Fibroblast of upper back skin (primary cell): ENCODE measurements at regions not wholly inside any gene's neighbourhood (a gene's known extent, or its start where the extent isn't known, plus 50 kb on each side); places are given as distances from the start of the nearest gene placed in this dataset.

Experiments
- DNase-seq: peaks from one replicate; pipeline ENCODE4 v3.0.0-alpha.2; 2013

DNA sequence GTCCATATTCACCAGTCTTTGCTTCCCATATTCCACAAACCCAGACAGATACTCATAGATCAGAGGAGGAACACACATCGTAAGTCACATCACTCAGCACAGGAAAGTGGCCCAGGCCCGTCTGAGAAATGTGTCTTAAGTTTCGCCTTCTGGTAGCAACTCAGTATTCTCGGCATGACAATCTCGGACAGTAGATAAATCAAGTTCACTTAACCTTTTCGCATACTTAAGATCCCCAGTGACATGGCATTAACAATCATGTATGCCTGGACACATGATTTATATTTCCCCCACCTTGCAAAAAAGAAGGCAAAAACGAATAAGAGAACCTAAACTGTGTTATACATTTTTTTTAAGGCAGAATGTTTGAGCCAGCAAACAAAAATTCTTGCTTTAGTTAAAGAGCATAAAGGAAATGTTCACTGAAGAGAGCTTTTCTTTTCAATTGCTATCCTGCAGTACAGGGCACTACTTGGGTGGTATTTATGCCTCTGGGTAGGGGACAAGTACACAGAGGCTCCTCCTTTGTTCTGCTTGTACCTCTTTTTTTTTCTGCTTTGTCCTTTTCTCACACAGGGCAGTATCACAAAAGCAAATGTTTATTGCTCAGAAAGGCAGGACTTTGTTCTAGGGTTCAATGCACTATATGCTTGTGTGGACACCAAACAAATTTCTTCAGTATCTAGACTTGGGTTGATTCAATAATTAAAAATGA is 360.6 kb downstream of the TDRD3 start:
- DNase-seq = no peak

DNA sequence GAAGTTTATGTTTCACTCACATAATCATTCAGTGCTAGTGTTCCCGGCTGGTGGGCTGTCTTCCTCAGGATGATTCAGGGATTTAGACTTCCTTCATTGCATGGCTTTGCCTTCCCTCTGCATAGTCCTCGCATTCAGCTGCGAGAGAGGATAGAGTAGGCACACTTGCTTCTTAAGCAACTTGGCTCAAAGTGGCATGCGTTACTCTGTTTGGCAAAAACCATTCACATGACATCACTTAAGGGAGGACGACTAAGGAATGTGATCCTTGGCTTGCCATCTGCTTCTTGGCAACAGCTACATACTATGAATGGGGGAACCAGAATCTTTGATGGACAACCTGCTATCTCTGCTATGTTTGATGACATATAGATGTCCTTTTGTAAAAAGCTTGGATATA is 359.3 kb downstream of the TDRD3 start:
- no peak for DNase-seq

- DNase-seq = no peak
These were observed 358.6 kb downstream of the TDRD3 start for GRCh38 chr13:60755380-60756163.

- no peak for DNase-seq
These were observed 357.4 kb downstream of the TDRD3 start for GRCh38 chr13:60754211-60755090.

- DNase-seq = no peak
These were observed 356.6 kb downstream of the TDRD3 start for GRCh38 chr13:60753641-60754040.

DNA sequence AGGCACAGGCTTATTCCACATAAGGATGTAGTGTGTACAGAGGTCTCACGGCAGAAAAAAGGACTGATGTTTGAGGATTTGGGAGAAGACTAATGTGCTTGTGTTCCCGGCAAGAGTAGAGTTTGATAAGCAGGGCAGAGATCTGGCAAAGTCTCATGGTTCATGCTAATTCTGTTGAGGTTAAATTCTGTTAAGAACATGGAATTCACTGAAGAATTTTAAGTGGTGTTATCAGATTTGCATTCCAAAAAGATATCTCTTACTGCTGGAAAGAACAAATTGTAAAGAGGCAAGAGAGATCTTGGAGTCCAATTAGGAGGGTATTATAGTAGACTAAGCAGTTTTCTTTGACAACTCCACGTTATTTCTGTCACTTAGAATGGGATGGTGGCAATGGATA is 348.3 kb downstream of the TDRD3 start:
- no peak for DNase-seq

DNA sequence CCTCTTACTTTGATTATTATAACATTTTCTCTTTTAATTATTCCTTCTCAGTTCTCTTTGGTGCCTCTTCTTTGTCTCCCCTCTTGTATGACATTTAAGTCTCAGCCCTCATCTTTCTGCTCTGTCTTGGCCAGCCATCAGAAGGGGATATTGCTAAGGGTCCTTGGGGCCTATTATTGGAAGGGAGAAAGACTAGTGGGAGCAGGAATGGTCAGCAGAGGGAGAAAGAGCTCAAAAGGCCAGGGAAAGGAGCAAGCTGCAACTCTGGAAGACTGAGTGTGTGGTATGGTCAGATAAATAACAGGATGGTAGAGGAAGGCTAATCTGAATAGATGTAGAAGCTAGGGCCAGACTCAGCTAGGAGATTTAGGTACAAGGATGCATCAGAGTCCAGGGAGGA is 336.9 kb downstream of the TDRD3 start:
- DNase-seq = no peak

- no peak for DNase-seq
These were observed 330.1 kb downstream of the TDRD3 start for GRCh38 chr13:60727140-60727539.

GRCh38 chr13:60721063-60721462 is 324.0 kb downstream of the TDRD3 start:
- DNase-seq = no peak

DNA sequence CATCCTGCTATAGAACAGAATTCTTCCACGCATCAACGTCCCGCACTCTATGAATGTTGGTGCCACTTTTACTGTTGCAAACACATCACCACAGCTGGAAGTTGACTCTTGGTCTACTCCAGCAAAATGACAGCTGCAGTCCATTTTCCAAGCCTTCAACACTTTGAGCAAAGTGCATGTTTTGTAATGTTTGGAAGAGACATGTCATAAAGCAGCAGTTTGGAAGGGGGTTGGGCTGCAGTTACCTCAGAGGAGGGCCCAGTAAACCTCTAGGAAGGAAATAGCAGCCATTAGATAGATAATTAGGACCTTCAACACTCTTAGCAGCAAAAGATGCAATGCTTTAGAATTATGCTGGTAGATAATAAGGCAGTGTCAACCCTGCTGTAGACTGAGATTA is 323.6 kb downstream of the TDRD3 start:
- no peak for DNase-seq

DNA sequence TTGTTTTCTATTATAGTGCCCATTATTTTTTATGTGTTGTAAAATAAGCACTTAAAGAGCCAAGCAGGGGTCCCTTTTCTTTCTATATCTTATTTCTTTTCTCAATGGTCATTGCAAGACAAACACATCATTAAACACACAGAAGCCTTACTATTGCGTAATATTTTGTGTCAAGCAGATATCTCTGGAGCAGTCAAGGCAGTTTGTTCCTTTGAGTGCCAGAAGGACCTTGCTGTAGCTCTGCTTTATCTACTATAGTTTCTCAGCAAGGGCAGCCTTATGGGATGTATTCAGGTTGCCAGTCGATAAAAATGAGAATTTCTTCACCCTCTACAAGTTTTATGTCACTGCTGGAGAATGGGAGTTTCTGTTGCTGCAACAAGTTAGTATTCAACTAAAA is 319.3 kb downstream of the TDRD3 start:
- DNase-seq = no peak

DNA sequence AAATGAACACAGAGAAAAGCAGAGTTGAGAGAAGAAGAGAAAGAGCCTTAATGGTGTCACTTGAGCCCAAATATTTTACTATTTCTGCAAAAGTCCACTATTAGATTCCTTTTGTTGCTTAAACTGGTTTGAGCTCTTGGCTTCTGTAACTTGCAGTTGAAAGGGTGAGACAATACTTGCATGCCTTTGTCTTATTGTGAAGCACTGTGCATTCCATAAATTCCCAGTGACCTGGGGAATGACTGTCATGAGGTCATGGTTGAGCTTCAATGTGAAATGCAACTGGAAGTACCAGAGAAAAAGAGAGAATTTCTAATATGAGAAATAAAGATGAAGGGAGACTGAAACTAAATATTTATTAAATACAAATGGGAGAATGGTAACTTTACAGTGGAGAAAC is 310.9 kb downstream of the TDRD3 start:
- DNase-seq = no peak

DNA sequence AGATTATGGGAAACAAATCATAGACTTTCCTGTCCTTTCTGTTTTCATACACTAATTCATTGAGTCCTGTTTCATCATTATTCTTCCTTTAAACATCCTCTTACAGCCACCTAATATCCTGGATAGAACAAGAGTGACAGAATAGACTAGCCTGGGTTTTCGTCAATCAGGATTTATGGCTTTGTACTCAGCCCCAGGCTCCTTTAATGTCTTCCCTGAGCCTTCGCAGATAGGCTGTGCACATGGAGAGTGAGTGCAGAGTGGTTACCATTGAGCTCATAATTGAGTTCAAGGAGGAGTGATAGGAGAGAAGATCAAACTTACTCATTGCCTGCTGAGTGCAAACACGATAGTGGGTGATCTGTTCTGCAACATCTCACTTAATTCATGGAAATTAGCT is 304.9 kb downstream of the TDRD3 start:
- no peak for DNase-seq

DNA sequence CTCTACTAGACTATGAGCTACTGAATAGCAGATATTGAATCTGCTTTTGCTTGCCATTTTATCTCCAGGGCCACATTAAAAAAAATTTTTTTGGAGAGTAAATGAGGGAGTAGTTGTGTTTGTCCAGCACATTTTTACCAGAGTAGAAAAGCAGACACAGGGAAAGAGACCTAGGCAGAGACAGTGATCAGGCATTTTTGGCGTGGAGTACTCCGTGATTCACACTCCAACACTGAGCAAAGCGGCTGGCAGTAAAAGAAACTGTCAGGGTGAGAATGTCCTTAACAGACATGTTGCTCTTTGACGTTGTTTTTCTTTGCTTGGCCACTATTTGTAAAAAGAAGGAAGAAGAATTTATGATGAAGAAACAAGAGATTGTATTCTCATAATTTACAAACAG is 304.0 kb downstream of the TDRD3 start:
- no peak for DNase-seq

DNA sequence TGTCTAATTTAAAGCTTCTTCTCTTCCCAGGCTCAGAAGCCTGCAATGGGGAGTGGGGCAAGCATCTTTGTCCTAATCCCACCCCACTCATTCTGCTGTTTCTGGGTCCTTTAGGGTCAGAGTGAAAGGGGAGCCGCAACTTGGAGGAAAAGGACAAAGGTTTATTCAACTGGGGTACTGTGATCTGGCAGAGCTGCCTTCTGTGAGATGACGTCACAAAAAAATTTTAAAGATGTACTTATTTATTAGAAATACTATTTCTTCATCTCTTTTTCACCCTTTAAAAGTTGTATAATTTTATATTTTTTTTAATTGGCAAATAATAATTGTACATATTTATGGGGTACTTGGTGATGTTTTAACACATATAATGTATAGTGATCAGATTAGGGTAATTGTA is 302.6 kb downstream of the TDRD3 start:
- no peak for DNase-seq

GRCh38 chr13:60696602-60697001 is 299.6 kb downstream of the TDRD3 start:
- DNase-seq = no peak

GRCh38 chr13:60691268-60691667 is 294.2 kb downstream of the TDRD3 start:
- DNase-seq = no peak

DNA sequence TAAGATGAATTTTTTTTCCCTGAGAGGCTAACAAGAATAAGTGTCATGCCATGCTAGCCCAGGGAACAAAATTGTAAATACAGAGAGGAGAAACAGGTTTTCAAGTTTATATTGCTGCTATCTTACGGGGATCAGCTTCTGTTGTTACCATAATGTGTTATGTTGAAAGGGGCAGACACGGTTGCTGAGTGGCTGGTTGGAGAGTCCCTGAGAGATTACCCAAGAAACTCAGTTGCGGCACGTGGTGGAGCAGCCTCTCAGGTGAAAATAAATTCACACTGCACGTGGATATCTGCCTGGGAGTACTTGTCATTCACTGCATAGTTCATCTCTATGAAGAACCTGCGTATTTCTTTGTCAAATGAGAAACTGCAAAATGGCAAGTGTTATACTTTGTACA is 293.6 kb downstream of the TDRD3 start:
- no peak for DNase-seq

DNA sequence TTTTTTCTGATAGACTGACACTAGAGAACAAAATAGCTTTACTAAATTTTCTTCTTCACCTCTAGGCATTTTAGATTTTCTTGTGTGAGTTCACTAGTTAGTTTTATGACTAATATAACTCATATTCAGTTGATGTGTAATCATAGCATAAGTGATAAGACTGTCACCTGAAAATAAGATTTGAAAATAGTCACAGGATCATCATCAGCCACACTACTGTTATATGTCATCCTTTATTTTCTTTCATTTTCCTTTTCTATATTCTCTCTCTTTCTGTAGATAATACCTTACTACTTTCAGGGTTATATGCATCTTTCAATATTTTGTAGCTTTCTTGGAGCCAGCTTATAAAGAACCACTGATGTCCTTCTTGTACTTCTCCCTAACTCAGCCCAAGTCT is 292.6 kb downstream of the TDRD3 start:
- DNase-seq = no peak

- DNase-seq = no peak
These were observed 292.1 kb downstream of the TDRD3 start for GRCh38 chr13:60689076-60689475.

DNA sequence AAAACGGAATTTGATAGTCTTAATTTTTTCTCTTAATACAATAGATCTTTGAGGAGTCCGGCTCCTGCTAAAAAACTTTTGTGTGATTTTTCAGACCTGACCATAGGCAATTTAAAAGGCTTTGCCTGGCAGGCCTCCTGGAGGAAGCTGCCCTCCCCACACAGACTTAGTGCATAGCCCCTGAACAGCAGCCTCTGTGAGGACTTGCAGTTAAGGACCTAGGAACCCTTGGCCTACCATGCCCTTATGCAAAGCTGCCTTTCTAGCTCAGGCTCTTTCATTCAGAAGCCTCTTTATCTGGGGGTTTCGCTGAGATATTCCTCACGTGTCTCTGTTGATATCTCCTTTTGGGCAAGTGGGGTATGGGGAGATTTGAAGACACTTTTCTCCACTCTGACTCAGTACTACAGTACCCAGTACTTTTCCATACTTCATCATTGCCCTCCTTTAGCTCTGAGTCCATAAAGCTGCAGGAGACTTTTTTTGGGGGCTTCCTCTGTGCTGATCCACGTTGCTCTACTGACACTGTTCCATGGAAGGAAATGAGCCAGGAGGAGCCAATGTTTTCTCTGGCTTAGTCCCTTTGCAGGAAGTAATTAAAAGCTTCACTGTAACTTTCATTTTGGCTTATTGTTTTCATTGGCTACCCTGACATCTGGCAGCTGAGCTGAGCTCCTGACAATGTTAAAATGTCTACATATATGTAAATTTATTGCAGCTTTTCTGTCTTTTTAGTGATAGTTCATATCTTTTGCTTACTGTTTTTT is 283.1 kb downstream of the TDRD3 start:
- DNase-seq = no peak

DNA sequence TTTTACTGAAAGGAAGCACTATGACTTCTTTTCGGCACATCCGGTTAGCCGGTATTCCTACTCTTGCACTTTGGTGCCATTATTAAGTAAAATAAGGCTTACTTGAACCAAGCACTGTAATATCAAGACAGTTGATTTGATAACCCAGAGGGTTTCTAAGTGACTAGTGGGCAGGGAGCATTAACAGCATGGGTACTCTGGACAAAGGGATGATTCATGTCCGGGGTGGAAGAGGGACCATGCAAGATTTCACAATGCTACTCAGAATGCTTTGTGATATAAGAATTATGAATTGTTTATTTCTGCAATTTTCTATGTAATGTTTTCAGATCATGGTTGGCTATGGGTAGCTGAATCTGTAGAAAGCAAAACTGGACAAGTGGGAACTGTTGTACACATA is 282.1 kb downstream of the TDRD3 start:
- no peak for DNase-seq

DNA sequence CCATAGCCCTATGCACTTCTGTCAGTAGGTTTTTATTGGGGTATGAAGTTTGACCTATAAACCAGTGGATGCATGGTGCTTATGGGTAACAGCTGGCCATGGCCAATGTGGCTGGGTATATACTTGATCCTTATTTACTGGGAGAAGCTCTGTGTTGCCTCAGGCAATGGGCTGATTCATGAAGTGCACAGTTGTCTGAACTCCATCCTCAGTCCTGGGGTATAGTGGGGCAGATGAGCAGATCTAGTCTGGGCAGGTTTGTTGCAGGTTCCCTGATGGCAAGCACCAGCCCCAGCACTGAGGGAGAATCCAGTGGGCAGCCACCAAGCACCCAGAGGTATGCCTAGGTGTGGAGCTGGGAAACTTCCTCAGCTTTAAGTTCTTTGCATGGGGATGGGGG is 274.4 kb downstream of the TDRD3 start:
- no peak for DNase-seq
